NB4 (cell line): ENCODE measurements at regions not wholly inside any gene's neighbourhood (a gene's known extent, or its start where the extent isn't known, plus 50 kb on each side); places are given as distances from the start of the nearest gene placed in this dataset.

Experiments
- CTCF ChIP-seq: IDR thresholded peaks from one replicate; pipeline ENCODE4 v1.5.1; 2012; ENCODE audit warnings: low read depth, low read length
- POLR2A ChIP-seq: IDR thresholded peaks from 2 replicates; pipeline ENCODE4 v1.6.1; 2011; ENCODE audit warnings: mild to moderate bottlenecking; ENCODE audit not compliant: insufficient read length; ENCODE audit errors: extremely low read depth

- no peak for TF ChIP-seq POLR2A
- TF ChIP-seq CTCF: no peak
Measured at GRCh38 chr9:94031946-94032345, 52.3 kb upstream of the PTPDC1 start.
